ENCODE measurements at regions not wholly inside any gene's neighbourhood (a gene's known extent, or its start where the extent isn't known, plus 50 kb on each side); places are given as distances from the start of the nearest gene placed in this dataset.

DNA sequence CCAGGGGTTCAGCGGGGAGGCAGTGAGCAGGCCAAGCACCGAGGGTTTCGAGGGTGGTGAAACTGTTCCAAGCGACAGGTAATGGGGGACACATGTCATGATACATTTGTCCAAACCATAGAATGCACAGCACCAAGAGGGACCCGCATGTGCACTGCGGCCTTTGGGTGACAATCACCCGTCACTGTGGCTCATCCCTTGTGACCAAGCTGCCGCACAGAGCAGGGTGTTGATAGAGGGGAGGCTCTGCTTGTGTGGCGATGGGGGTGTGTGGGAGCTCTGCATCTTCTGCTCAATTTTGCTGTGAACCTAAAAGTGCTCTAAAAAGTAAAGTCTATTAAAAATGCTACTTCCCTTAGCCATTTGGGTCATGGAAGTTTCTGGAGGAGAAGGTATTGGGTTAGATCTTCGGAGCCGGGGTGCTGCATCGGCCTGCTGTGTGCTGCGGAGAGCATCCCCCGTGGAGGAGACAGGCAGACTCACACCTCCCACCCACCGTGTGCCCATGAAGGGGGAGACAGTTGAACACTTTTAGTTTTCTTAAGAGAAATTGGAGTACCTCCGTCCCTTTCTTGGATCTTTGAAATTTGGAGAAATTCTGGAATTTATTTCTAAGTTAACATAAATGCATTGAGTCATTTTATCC lies 280.4 kb upstream of the IRX2 start:
- H4K8ac ChIP-seq (ENCODE audit: extremely low read depth, insufficient read depth, low read length) = no peak overlapping the region
- no peak overlapping the region for H3K27ac ChIP-seq (ENCODE audit: low read depth, low read length)
- no peak overlapping the region for H2BK12ac ChIP-seq (ENCODE audit: low read depth, low read length)
- no peak overlapping the region for H3K4ac ChIP-seq (replicated peaks; ENCODE audit: insufficient read length, low read depth, low read length)
- no peak overlapping the region for H3K9ac ChIP-seq (replicated peaks in 1 of 4; ENCODE audit: extremely low read depth in 1 of 4, low read depth in 3 of 4, low read length in 3 of 4)
- POLR2A ChIA-PET (ENCODE audit: partially characterized antibody) = no interaction called here
- H3K23me2 ChIP-seq (ENCODE audit: low read depth, low read length) = peaks cover 2% of the 10 kb centered on the region; the same call in 1 of the 2 replicates
- no peak overlapping the region for H2AK5ac ChIP-seq (ENCODE audit: low read depth, low read length)
- no peak for DNase-seq (ENCODE audit: low read depth in 1 of 2, low spot score in 2 of 2)
- no peak overlapping the region for H3K56ac ChIP-seq (replicated peaks; ENCODE audit: insufficient read length, low read depth, low read length)
- H2BK15ac ChIP-seq (ENCODE audit: low read length) = 0 out of 2 replicates have a peak overlapping the region, but pooled peaks have one; percentile 40
- no peaks in the 10 kb centered on the region for H3K79me1 ChIP-seq (ENCODE audit: low read depth, low read length)
- H3K4me1 ChIP-seq (replicated peaks in 1 of 4; ENCODE audit: control insufficient read depth in 3 of 4, insufficient read depth in 4 of 4, low read length in 3 of 4) = peaks cover 0 to 6% (median 0%) of the 10 kb centered on the region in 4 experiments; a peak in 1 of 7 replicates
- no peak overlapping the region for H3K4me2 ChIP-seq (ENCODE audit: insufficient read depth in 1 of 2, low read depth in 2 of 2, low read length in 2 of 2)
- H3K9me3 ChIP-seq (ENCODE audit: insufficient read depth in 2 of 2, low read depth in 1 of 2, low read length in 1 of 2) = no peaks in the 10 kb centered on the region; a peak in 1 of 4 replicates
- no peaks in the 10 kb centered on the region for H3K36me3 ChIP-seq (ENCODE audit: control insufficient read depth in 2 of 4, insufficient read depth in 4 of 4, low read length in 3 of 4)
- H4K20me1 ChIP-seq (replicated peaks in 1 of 2; ENCODE audit: control insufficient read depth in 1 of 2, insufficient read depth in 2 of 2, low read length in 2 of 2) = peaks cover 0 to 3% of the 10 kb centered on the region in 2 experiments
- TF ChIP-seq KDM1A (IDR thresholded peaks at IDR 0.05; ENCODE audit: borderline replicate concordance, low read length) (no peak), SIN3A (conservative IDR thresholded peaks at IDR 0.05 in 1 of 2, IDR thresholded peaks at IDR 0.05 in 1 of 2; ENCODE audit: low read depth in 1 of 2, low read length in 2 of 2) (no peak), CBX8 (IDR thresholded peaks at IDR 0.05; ENCODE audit: borderline replicate concordance, low read depth, low read length) (no peak), ZNF274 (IDR thresholded peaks at IDR 0.05; ENCODE audit: borderline replicate concordance, extremely low read depth, low read length) (no peak), PHF8 (conservative IDR thresholded peaks at IDR 0.05; ENCODE audit: low read depth, low read length) (no peak), BACH1 (IDR thresholded peaks at IDR 0.05; ENCODE audit: low read length) (no peak)
- TF ChIP-seq, protein P1, sequence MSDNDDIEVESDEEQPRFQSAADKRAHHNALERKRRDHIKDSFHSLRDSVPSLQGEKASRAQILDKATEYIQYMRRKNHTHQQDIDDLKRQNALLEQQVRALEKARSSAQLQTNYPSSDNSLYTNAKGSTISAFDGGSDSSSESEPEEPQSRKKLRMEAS (IDR thresholded peaks at IDR 0.05) = no peak
- no peak overlapping the region for H2BK120ac ChIP-seq (replicated peaks; ENCODE audit: low read depth, low read length)
- H4K91ac ChIP-seq (replicated peaks; ENCODE audit: insufficient read length, low read length) = peak overlapping the region; percentile 82
- CTCF ChIA-PET (ENCODE audit: partially characterized antibody) = no interaction called here
- no peak overlapping the region for H2AFZ ChIP-seq (ENCODE audit: low read length)
- FAIRE-seq = no peak
- no peak overlapping the region for H3K23ac ChIP-seq (ENCODE audit: insufficient read length)
- no peak overlapping the region for H2BK5ac ChIP-seq (ENCODE audit: low read depth, low read length)
- H4K5ac ChIP-seq (ENCODE audit: insufficient read length, low read depth, low read length) = no peak overlapping the region
- no peak overlapping the region for H3K18ac ChIP-seq (ENCODE audit: extremely low read depth, low read length)
- H3K14ac ChIP-seq (ENCODE audit: insufficient read length) = no peak overlapping the region
- no peak overlapping the region for H2BK20ac ChIP-seq (ENCODE audit: low read length)
- no peaks in the 10 kb centered on the region for H3K79me2 ChIP-seq (ENCODE audit: control insufficient read depth in 1 of 2, insufficient read depth in 2 of 2, low read length in 2 of 2)
- 89% methylated on average over 16 of the region's 16 CpGs; no CpG with 5 or more reads in 1 of the 2 experiments for WGBS, 2 experiments (ENCODE audit: extremely low coverage in 1 of 2, insufficient coverage in 1 of 2, insufficient read length in 1 of 2, insufficient replicate concordance in 2 of 2, low coverage in 1 of 2, low lambda C conversion rate in 2 of 2, missing lambda C conversion rate in 1 of 2)
- H3K27me3 ChIP-seq (replicated peaks in 1 of 4; ENCODE audit: control insufficient read depth in 3 of 4, extremely low read depth in 1 of 4, insufficient read depth in 3 of 4, low read length in 3 of 4) = peaks cover 0 to 3% (median 0%) of the 10 kb centered on the region in 4 experiments; a peak in 1 of 7 replicates
- no peak overlapping the region for H3K4me3 ChIP-seq (ENCODE audit: extremely low read depth in 1 of 4, insufficient read depth in 2 of 4, low read depth in 3 of 4, low read length in 4 of 4)
